D721Med (cell line): ENCODE measurements at regions not wholly inside any gene's neighbourhood (a gene's known extent, or its start where the extent isn't known, plus 50 kb on each side); places are given as distances from the start of the nearest gene placed in this dataset.

ENCODE experiments used
- DNase-seq: peaks from one replicate; pipeline ENCODE4 v3.0.0; 2011; ENCODE audit warnings: low spot score; ENCODE audit not compliant: insufficient read length
- FAIRE-seq: peaks from 2 replicates; lab custom pipeline; 2011; peaks lifted over from hg19 to GRCh38; lab: Jason Lieb, UNC
- CTCF ChIP-seq: IDR thresholded peaks from 2 replicates; pipeline ENCODE4 v1.5.1; 2012; ENCODE audit warnings: mild to moderate bottlenecking, control low read depth; ENCODE audit not compliant: insufficient read depth; ENCODE audit errors: missing control alignments

DNA sequence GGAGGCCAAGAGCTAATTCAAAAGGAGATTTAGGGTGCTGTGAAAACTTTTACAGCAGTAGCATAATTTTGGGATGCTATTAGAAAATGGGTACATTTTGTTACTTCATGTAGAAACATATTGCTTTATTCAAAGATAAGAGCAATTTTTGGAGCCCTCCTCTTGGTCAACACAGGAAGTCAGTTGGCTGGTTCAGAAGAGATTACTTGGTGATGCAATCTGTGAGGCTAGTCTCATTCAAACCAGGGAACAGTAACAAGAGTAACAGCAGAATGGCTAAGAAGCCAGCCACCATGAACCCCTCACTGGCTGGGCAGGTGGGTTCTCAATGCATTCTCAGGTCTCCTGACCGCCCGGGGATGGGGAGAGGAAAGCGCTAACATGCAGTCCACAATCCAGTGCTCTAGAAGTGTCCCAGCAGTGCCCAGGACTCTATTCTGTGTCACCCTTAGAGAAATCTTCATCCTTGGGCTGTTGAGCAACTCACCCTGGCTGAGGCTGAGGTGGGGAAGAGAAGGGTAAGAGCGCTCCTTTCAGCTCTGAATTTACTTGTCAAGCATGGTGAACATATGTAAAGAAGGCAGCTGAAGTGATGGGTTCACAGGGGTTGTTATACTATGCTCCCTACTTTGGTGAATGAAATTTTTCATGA lies 262.2 kb upstream of the UBASH3B start:
- DNase-seq (no peak), FAIRE-seq (no peak)
- no peak for TF ChIP-seq CTCF

- FAIRE-seq: no peak
- no peak for TF ChIP-seq CTCF
- DNase-seq: no peak
Observed at GRCh38 chr11:122392508-122392907, 263.0 kb upstream of the UBASH3B start.

DNA sequence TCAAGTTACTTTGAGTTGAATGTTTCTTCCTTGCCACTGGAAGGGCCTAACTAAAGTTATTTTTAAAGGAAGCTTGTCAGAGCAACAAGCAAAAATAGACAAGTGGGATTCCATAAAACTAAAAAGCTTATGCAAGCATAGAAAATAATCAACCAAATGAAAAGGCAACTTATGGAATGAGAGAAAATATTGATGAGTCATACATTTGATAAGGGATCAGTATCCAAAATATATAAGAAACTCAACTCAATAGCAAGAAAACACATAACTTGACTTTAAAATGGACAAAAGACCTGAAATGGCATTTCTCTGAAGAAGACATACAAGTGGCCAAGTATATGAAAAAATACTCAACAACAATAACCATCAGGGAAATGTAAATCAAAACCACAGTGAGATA lies 264.5 kb upstream of the UBASH3B start:
- FAIRE-seq: no peak
- no peak for TF ChIP-seq CTCF

GRCh38 chr11:122383186-122383585 lies 267.2 kb upstream of the BLID start:
- FAIRE-seq (no peak), DNase-seq (no peak)
- TF ChIP-seq CTCF: no peak

More for the DNA sequence above, 264.5 kb upstream of the UBASH3B start:
- DNase-seq: no peak

DNA sequence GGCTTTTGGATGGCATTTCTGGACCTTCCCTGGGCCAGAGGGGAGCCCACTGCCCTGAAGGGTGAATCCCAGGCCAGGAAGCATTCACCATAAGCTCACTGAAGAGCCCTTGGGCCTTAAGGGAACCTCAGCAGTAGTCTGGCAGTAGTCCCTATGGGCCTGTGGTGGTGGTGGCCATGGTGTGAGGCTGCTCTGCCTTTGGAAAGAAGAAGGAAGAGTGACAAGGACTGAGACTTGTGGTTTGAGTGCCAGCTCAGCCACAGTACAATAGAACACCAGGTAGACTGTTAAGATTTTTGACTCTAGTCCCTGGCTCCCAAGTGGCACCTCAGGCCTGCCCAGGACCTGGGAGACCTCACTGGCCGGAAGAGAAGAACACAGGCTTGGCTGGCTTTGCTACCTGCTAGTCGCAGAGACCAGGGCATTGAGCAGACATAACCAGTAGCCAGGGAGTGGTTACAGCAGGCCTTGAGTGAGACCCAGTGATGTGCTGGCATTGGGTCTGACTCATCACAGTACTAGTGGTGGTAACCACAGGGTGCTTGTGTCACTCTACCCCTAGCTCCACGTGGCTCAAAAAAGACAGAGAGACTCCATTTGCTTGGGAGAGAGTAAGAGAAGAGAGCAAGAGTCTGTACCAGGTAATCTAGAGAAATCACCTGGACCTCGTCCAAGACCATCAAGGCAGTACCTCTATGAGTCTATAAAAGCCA lies 259.8 kb upstream of the BLID start:
- no peak for TF ChIP-seq CTCF
- DNase-seq (no peak), FAIRE-seq (no peak)

- DNase-seq: no peak
- no peak for FAIRE-seq
- no peak for TF ChIP-seq CTCF
Observed at GRCh38 chr11:122368796-122369195, 252.8 kb upstream of the BLID start.

DNA sequence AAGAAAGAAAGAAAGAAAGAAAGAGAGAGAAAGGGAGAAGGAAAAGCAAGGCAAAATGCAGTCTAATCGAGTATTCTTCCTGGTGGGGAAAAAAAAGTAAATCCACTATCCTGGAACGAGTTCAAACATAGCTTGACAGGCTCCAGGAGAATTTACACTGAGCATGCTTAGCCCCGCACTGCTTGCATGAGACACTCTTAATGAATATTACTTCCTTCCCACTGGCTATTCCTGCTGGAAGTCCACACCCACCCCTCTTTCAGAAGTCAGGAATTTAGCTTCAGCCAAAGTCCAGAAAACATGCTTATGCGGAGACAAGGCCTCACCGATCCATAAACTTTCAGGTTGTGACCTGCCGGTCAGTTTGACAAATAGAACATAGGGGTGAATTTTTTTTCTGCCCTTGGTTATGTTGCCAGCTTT lies 251.8 kb upstream of the BLID start:
- no peak for TF ChIP-seq CTCF
- DNase-seq: no peak
- FAIRE-seq: no peak
